ENCODE measurements at regions not wholly inside any gene's neighbourhood (a gene's known extent, or its start where the extent isn't known, plus 50 kb on each side); places are given as distances from the start of the nearest gene placed in this dataset.

- no peak overlapping the region for H3K9ac ChIP-seq (ENCODE audit: low read depth, low read length)
- no peaks in the 10 kb centered on the region for H3K9me3 ChIP-seq (ENCODE audit: control insufficient read depth, insufficient read depth, low read length)
- H3K4me3 ChIP-seq (ENCODE audit: low read depth, low read length) = no peak overlapping the region
- H3K4me1 ChIP-seq (ENCODE audit: control insufficient read depth, insufficient read depth, low read length) = no peaks in the 10 kb centered on the region
- H3K36me3 ChIP-seq (ENCODE audit: control insufficient read depth, insufficient read depth, low read length) = no peaks in the 10 kb centered on the region
- H3K27ac ChIP-seq (ENCODE audit: low read depth, low read length) = no peak overlapping the region
- no peaks in the 10 kb centered on the region for H3K27me3 ChIP-seq (ENCODE audit: control insufficient read depth, insufficient read depth, low read length)
Measured at GRCh38 chr3:160141485-160142185, 83.6 kb upstream of the C3orf80 start.

GRCh38 chr3:160143482-160143881, 81.7 kb upstream of the C3orf80 start:
- H3K9ac ChIP-seq (ENCODE audit: low read depth, low read length) = no peak overlapping the region
- H3K36me3 ChIP-seq (ENCODE audit: control insufficient read depth, insufficient read depth, low read length) = no peaks in the 10 kb centered on the region
- no peaks in the 10 kb centered on the region for H3K9me3 ChIP-seq (ENCODE audit: control insufficient read depth, insufficient read depth, low read length)
- no peaks in the 10 kb centered on the region for H3K4me1 ChIP-seq (ENCODE audit: control insufficient read depth, insufficient read depth, low read length)
- H3K27me3 ChIP-seq (ENCODE audit: control insufficient read depth, insufficient read depth, low read length) = no peaks in the 10 kb centered on the region
- H3K4me3 ChIP-seq (ENCODE audit: low read depth, low read length) = no peak overlapping the region
- no peak overlapping the region for H3K27ac ChIP-seq (ENCODE audit: low read depth, low read length)

- no peaks in the 10 kb centered on the region for H3K4me1 ChIP-seq (ENCODE audit: control insufficient read depth, insufficient read depth, low read length)
- H3K36me3 ChIP-seq (ENCODE audit: control insufficient read depth, insufficient read depth, low read length) = no peaks in the 10 kb centered on the region
- H3K9me3 ChIP-seq (ENCODE audit: control insufficient read depth, insufficient read depth, low read length) = no peaks in the 10 kb centered on the region
- H3K4me3 ChIP-seq (ENCODE audit: low read depth, low read length) = no peak overlapping the region
- no peaks in the 10 kb centered on the region for H3K27me3 ChIP-seq (ENCODE audit: control insufficient read depth, insufficient read depth, low read length)
- H3K27ac ChIP-seq (ENCODE audit: low read depth, low read length) = no peak overlapping the region
- no peak overlapping the region for H3K9ac ChIP-seq (ENCODE audit: low read depth, low read length)
Measured at GRCh38 chr3:160150066-160150465, 75.2 kb upstream of the C3orf80 start.

- no peaks in the 10 kb centered on the region for H3K27me3 ChIP-seq (ENCODE audit: control insufficient read depth, insufficient read depth, low read length)
- H3K27ac ChIP-seq (ENCODE audit: low read depth, low read length) = no peak overlapping the region
- no peaks in the 10 kb centered on the region for H3K9me3 ChIP-seq (ENCODE audit: control insufficient read depth, insufficient read depth, low read length)
- H3K36me3 ChIP-seq (ENCODE audit: control insufficient read depth, insufficient read depth, low read length) = no peaks in the 10 kb centered on the region
- H3K4me3 ChIP-seq (ENCODE audit: low read depth, low read length) = no peak overlapping the region
- no peaks in the 10 kb centered on the region for H3K4me1 ChIP-seq (ENCODE audit: control insufficient read depth, insufficient read depth, low read length)
- H3K9ac ChIP-seq (ENCODE audit: low read depth, low read length) = no peak overlapping the region
Measured at GRCh38 chr3:160150525-160150924, 74.7 kb upstream of the C3orf80 start.

GRCh38 chr3:160152638-160153037, 72.6 kb upstream of the C3orf80 start:
- no peaks in the 10 kb centered on the region for H3K27me3 ChIP-seq (ENCODE audit: control insufficient read depth, insufficient read depth, low read length)
- H3K9ac ChIP-seq (ENCODE audit: low read depth, low read length) = no peak overlapping the region
- no peak overlapping the region for H3K4me3 ChIP-seq (ENCODE audit: low read depth, low read length)
- H3K36me3 ChIP-seq (ENCODE audit: control insufficient read depth, insufficient read depth, low read length) = no peaks in the 10 kb centered on the region
- H3K27ac ChIP-seq (ENCODE audit: low read depth, low read length) = no peak overlapping the region
- no peaks in the 10 kb centered on the region for H3K4me1 ChIP-seq (ENCODE audit: control insufficient read depth, insufficient read depth, low read length)
- no peaks in the 10 kb centered on the region for H3K9me3 ChIP-seq (ENCODE audit: control insufficient read depth, insufficient read depth, low read length)

GRCh38 chr3:160154033-160154432, 71.2 kb upstream of the C3orf80 start:
- Histone ChIP-seq H3K9ac (ENCODE audit: low read depth, low read length) (no peak overlapping the region), H3K4me3 (ENCODE audit: low read depth, low read length) (no peak overlapping the region), H3K27ac (ENCODE audit: low read depth, low read length) (no peak overlapping the region), H3K4me1 (ENCODE audit: control insufficient read depth, insufficient read depth, low read length) (no peaks in the 10 kb centered on the region), H3K27me3 (ENCODE audit: control insufficient read depth, insufficient read depth, low read length) (no peaks in the 10 kb centered on the region), H3K36me3 (ENCODE audit: control insufficient read depth, insufficient read depth, low read length) (no peaks in the 10 kb centered on the region), H3K9me3 (ENCODE audit: control insufficient read depth, insufficient read depth, low read length) (no peaks in the 10 kb centered on the region)

GRCh38 chr3:160154596-160154995, 70.6 kb upstream of the C3orf80 start:
- no peak overlapping the region for H3K9ac ChIP-seq (ENCODE audit: low read depth, low read length)
- H3K36me3 ChIP-seq (ENCODE audit: control insufficient read depth, insufficient read depth, low read length) = no peaks in the 10 kb centered on the region
- no peak overlapping the region for H3K27ac ChIP-seq (ENCODE audit: low read depth, low read length)
- 0 out of 2 replicates have a peak, but pooled peaks cover 3% of the 10 kb centered on the region for H3K4me1 ChIP-seq (ENCODE audit: control insufficient read depth, insufficient read depth, low read length)
- no peak overlapping the region for H3K4me3 ChIP-seq (ENCODE audit: low read depth, low read length)
- H3K9me3 ChIP-seq (ENCODE audit: control insufficient read depth, insufficient read depth, low read length) = no peaks in the 10 kb centered on the region
- H3K27me3 ChIP-seq (ENCODE audit: control insufficient read depth, insufficient read depth, low read length) = no peaks in the 10 kb centered on the region

GRCh38 chr3:160157321-160157720, 67.9 kb upstream of the C3orf80 start:
- Histone ChIP-seq H3K4me3 (ENCODE audit: low read depth, low read length) (no peak overlapping the region), H3K9me3 (ENCODE audit: control insufficient read depth, insufficient read depth, low read length) (no peaks in the 10 kb centered on the region), H3K4me1 (ENCODE audit: control insufficient read depth, insufficient read depth, low read length) (peaks cover 7% of the 10 kb centered on the region; the same call in 1 of the 2 replicates), H3K36me3 (ENCODE audit: control insufficient read depth, insufficient read depth, low read length) (no peaks in the 10 kb centered on the region), H3K27ac (ENCODE audit: low read depth, low read length) (no peak overlapping the region), H3K9ac (ENCODE audit: low read depth, low read length) (no peak overlapping the region), H3K27me3 (ENCODE audit: control insufficient read depth, insufficient read depth, low read length) (no peaks in the 10 kb centered on the region)

GRCh38 chr3:160159341-160159740, 65.9 kb upstream of the C3orf80 start:
- H3K4me1 ChIP-seq (ENCODE audit: control insufficient read depth, insufficient read depth, low read length) = peaks cover 8% of the 10 kb centered on the region
- H3K9ac ChIP-seq (ENCODE audit: low read depth, low read length) = no peak overlapping the region
- no peaks in the 10 kb centered on the region for H3K36me3 ChIP-seq (ENCODE audit: control insufficient read depth, insufficient read depth, low read length)
- no peak overlapping the region for H3K4me3 ChIP-seq (ENCODE audit: low read depth, low read length)
- no peak overlapping the region for H3K27ac ChIP-seq (ENCODE audit: low read depth, low read length)
- H3K27me3 ChIP-seq (ENCODE audit: control insufficient read depth, insufficient read depth, low read length) = no peaks in the 10 kb centered on the region
- H3K9me3 ChIP-seq (ENCODE audit: control insufficient read depth, insufficient read depth, low read length) = no peaks in the 10 kb centered on the region

GRCh38 chr3:160159806-160160205, 65.4 kb upstream of the C3orf80 start:
- Histone ChIP-seq H3K36me3 (ENCODE audit: control insufficient read depth, insufficient read depth, low read length) (no peaks in the 10 kb centered on the region), H3K9me3 (ENCODE audit: control insufficient read depth, insufficient read depth, low read length) (no peaks in the 10 kb centered on the region), H3K27ac (ENCODE audit: low read depth, low read length) (no peak overlapping the region), H3K27me3 (ENCODE audit: control insufficient read depth, insufficient read depth, low read length) (no peaks in the 10 kb centered on the region), H3K9ac (ENCODE audit: low read depth, low read length) (no peak overlapping the region), H3K4me1 (ENCODE audit: control insufficient read depth, insufficient read depth, low read length) (peaks cover 8% of the 10 kb centered on the region), H3K4me3 (ENCODE audit: low read depth, low read length) (no peak overlapping the region)

GRCh38 chr3:160161921-160162320, 63.3 kb upstream of the C3orf80 start:
- Histone ChIP-seq H3K9ac (ENCODE audit: low read depth, low read length) (no peak overlapping the region), H3K36me3 (ENCODE audit: control insufficient read depth, insufficient read depth, low read length) (no peaks in the 10 kb centered on the region)

More at GRCh38 chr3:160161921-160162320, 63.3 kb upstream of the C3orf80 start:
- H3K27me3 ChIP-seq (ENCODE audit: control insufficient read depth, insufficient read depth, low read length) = no peaks in the 10 kb centered on the region
- peaks cover 8% of the 10 kb centered on the region for H3K4me1 ChIP-seq (ENCODE audit: control insufficient read depth, insufficient read depth, low read length)
- H3K9me3 ChIP-seq (ENCODE audit: control insufficient read depth, insufficient read depth, low read length) = no peaks in the 10 kb centered on the region
- H3K4me3 ChIP-seq (ENCODE audit: low read depth, low read length) = no peak overlapping the region
- no peak overlapping the region for H3K27ac ChIP-seq (ENCODE audit: low read depth, low read length)
